Stimulated activated CD4-positive, alpha-beta T cell treated with anti-CD3 and anti-CD28 coated beads, Interleukin-4, amount 100 ng/mL, for 4 hours (primary cell): ENCODE measurements at regions not wholly inside any gene's neighbourhood (a gene's known extent, or its start where the extent isn't known, plus 50 kb on each side); places are given as distances from the start of the nearest gene placed in this dataset.

Source experiments
- DNase-seq, 2 experiments: peaks; one replicate each; pipeline ENCODE4 v3.0.0-alpha.2; 2020

DNA sequence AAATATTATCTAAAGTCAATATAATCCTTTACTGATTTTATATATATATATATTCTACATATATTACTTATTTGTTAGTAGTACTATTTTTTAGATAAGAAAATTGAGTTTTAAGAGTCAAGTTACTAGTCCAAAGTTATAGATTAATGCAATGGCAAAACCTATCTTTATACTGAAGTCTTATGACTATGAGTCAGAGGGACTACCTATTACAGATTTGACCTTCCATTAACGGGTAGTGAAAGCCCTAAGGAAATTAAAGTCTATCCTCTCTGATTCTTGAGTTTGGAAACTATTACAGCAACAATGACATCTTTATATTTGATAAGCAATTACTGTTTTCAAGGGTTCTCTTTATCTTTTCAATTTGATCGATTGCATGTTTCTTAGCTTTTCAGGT, 315.8 kb downstream of the CASP12 start:
- no peak for DNase-seq

DNA sequence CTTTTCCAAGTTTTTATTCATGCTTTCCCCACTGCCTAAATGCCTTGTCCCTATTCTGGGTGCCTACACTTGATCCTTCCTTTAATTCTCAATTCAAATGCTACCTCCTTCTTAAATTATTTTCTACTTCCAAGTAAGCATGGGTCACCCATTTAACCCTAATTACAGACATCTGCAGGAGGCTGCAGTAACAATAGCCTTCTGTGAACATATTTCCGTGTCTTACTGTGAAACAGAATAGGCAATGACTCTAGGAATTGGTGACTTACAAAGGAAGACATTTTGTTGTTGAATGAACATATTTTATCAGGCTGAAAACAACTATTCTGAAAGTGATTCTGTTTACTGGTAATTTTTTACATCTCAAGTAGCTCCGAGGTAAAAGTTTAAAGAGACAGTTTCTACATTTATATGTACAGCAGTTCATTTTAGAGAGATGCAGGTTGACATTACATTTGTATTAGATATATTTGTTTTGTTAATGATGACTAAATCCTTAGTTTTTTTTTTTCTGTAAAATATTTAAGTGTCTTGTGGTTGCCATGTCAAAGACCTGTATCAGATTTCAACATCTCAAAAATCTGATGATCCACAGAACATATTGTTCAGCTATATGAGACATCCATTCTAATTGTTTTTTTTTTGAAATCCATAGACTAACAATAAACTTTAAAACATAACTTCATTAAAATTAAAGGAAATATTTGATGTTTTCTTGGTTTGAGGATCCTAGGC, 316.8 kb downstream of the CASP12 start:
- DNase-seq, result no peak

GRCh38 chr11:104573441-104573990, 324.7 kb downstream of the CASP12 start:
- no peak for DNase-seq

- DNase-seq, result no peak
These were observed 326.0 kb downstream of the CASP12 start for GRCh38 chr11:104572279-104572678.

GRCh38 chr11:104570078-104570701, 328.1 kb downstream of the CASP12 start:
- no peak for DNase-seq

GRCh38 chr11:104565583-104565961, 332.7 kb downstream of the CASP12 start:
- DNase-seq, result no peak

GRCh38 chr11:104564921-104565582, 333.2 kb downstream of the CASP12 start:
- no peak for DNase-seq

GRCh38 chr11:104556606-104557301, 341.5 kb downstream of the CASP12 start:
- DNase-seq, result no peak

- DNase-seq, result no peak
These were observed 349.2 kb downstream of the CASP12 start for GRCh38 chr11:104549019-104549418.

GRCh38 chr11:104547996-104548661, 350.1 kb downstream of the CASP12 start:
- DNase-seq, result no peak

DNA sequence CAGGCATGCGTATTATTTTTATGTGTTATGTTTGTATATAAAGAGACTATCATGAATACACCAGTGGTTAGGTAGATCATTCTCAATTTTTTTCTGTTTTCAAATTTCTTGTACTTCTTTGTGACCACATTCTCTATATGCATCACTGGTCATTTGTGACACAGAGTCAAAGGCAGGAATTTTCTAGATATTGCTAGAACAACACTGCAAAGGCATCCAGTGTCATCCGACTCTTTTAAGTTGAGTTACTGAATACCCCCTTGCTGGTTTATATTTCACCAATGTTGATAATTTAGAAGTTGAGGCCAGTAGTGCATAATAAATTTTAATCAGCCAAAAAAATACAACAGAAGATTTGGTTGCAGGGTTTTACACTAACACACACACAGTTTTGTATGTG, 351.8 kb downstream of the CASP12 start:
- no peak for DNase-seq

GRCh38 chr11:104541701-104542100, 356.6 kb downstream of the CASP12 start:
- no peak for DNase-seq

DNA sequence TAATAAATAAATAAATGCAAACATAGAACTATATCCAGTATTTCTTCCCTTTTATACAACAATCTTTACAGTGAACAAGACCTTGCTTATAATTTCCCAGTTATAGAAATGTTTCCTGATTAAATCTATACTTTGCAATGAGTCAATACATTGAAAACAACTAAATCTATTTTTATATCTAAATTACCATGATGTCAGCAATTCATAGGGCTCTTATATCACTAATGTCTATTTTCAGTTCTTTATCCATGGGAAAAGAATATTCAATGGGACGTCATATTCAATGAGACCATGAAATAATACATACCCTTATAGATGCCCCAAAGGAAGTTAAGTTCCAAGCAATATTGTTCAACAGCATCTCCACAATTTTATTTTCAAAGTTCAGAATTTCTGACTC, 359.9 kb downstream of the CASP12 start:
- no peak for DNase-seq

DNA sequence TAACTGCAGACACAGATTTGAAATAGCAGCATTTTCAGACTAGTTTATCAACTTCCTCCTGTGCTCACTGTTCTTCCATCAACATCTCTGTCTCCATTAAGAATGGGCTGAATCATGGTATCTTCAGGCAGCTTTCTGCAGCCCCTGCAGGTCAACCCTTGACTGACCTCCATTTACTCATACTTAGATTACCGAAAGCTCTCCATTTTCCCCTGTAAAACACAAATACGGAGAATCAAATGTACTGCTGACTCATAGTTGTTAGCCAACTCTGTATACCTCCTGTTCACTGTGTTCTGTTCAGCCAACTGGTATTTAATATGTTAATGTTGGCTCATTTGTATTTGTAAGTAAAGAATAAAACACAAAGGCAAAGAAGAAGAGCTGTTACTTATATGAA, 364.0 kb downstream of the CASP12 start:
- DNase-seq, result no peak

- no peak for DNase-seq
These were observed 366.4 kb downstream of the CASP12 start for GRCh38 chr11:104531894-104532293.

DNA sequence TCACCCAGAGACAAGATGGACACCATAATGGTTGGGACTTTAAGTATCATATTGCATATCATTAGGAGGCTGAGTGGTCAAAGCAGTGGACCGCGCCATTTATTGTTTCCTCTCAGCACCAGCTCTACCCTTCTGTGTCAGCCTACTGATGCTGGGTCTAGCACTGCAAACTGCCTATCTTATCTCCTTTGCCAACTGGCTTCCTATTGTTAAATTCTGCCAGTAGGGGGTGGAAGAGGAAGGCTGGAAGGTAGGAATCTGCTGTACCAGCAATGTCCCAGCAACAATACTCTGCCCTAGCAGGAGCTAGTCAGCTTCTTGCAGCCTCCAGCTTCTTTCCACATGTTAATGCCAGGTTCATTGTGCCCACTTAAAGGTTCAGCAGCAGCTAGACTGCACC, 367.1 kb upstream of the PDGFD start:
- no peak for DNase-seq

GRCh38 chr11:104529906-104530305, 366.0 kb upstream of the PDGFD start:
- no peak for DNase-seq

- no peak for DNase-seq
These were observed 365.3 kb upstream of the PDGFD start for GRCh38 chr11:104529213-104529612.

- no peak for DNase-seq
These were observed 362.1 kb upstream of the PDGFD start for GRCh38 chr11:104526006-104526405.

GRCh38 chr11:104525416-104525815, 361.5 kb upstream of the PDGFD start:
- DNase-seq, result no peak

- no peak for DNase-seq
These were observed 360.3 kb upstream of the PDGFD start for GRCh38 chr11:104524254-104524653.

GRCh38 chr11:104523611-104524010, 359.7 kb upstream of the PDGFD start:
- no peak for DNase-seq

- no peak for DNase-seq
These were observed 358.7 kb upstream of the PDGFD start for GRCh38 chr11:104522650-104523049.
